ENCODE measurements at regions not wholly inside any gene's neighbourhood (a gene's known extent, or its start where the extent isn't known, plus 50 kb on each side); places are given as distances from the start of the nearest gene placed in this dataset.

DNA sequence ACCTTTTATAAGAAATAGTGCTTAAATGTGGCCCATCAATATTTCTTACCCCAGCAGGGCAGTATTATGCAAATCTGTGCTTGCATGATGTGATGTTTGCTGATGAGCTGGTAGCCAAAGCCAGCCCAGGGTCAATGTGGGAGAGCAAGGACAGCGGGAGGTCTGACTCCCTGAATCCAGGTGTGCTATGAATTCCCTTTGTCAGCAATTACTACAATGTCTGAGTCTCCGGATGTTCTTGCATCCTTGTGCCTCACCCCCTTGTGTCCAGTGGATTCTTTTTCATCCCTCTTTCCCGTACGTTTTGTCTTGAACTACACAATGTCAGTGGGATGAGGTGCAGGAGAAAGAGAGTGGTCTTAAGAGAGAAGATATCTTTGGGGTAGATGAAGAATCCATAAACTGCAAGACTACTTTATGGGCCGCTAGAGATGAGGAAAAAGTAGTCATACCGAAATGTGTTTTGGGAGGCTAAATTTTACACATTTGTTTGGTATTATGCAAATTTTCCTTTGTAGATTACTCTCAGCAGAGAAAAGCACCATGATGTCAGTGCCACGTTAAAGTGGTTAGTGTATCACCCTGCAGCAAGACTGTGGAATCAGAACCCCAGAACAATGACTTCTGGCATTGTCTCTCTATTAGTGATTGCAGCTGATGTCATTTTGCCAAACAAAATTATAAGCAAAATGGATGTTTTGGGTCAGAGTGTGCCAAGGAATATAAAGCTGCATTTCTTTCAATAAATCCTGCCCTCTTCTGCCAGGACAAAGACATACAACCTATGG lies 53.5 kb upstream of the TSHZ3 start:
- peaks cover 37% of the 10 kb centered on the region for H3K9me3 Mint-ChIP-seq (ENCODE audit: unreplicated experiment)
- no peaks in the 10 kb centered on the region for H3K4me1 Mint-ChIP-seq (ENCODE audit: insufficient read depth, unreplicated experiment)
- ChIA-PET POLR2A (no interaction called here), CTCF (no interaction called here)
- intact Hi-C loops (cut with micrococcal nuclease): no loop called here
- DNase-seq (ENCODE audit: unreplicated experiment): no peak
- H3K4me3 Mint-ChIP-seq (ENCODE audit: unreplicated experiment): no peak overlapping the region
- TF ChIP-seq, protein P1, sequence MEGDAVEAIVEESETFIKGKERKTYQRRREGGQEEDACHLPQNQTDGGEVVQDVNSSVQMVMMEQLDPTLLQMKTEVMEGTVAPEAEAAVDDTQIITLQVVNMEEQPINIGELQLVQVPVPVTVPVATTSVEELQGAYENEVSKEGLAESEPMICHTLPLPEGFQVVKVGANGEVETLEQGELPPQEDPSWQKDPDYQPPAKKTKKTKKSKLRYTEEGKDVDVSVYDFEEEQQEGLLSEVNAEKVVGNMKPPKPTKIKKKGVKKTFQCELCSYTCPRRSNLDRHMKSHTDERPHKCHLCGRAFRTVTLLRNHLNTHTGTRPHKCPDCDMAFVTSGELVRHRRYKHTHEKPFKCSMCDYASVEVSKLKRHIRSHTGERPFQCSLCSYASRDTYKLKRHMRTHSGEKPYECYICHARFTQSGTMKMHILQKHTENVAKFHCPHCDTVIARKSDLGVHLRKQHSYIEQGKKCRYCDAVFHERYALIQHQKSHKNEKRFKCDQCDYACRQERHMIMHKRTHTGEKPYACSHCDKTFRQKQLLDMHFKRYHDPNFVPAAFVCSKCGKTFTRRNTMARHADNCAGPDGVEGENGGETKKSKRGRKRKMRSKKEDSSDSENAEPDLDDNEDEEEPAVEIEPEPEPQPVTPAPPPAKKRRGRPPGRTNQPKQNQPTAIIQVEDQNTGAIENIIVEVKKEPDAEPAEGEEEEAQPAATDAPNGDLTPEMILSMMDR (IDR thresholded peaks at IDR 0.05; ENCODE audit: unreplicated experiment): no peak
- no peaks in the 10 kb centered on the region for H3K36me3 Mint-ChIP-seq (ENCODE audit: insufficient read depth, unreplicated experiment)
- no peaks in the 10 kb centered on the region for H3K27me3 Mint-ChIP-seq (ENCODE audit: insufficient read depth, unreplicated experiment)
- no peak overlapping the region for H3K27ac Mint-ChIP-seq (ENCODE audit: low read depth, unreplicated experiment)
- BruUV-seq (replicated peaks): no TSS peak

DNA sequence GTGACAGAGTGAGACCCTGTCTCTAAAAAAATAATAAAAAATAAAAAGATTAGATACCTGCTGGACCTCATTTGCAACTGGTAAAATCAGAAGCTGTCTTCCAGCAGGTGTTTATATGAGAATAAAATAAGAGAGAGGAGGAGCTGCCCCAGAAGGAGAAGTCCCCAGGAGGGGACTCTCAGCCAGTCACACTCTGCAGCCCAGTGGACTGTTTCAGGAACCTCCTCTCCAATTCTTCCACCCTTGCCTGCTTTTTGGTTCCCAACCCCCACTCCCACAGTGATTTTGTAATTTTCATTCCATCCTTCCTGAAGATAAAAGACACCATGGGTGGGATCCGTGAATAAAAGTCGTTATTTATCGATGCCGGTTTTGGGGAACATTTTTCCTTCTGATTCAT lies 56.9 kb upstream of the TSHZ3 start:
- intact Hi-C loops (cut with micrococcal nuclease): no loop called here
- no peak for DNase-seq (ENCODE audit: unreplicated experiment)
- ChIA-PET CTCF (no interaction called here), POLR2A (no interaction called here)
- TF ChIP-seq, protein P1 (IDR thresholded peaks at IDR 0.05; ENCODE audit: unreplicated experiment): no peak
- H3K4me1 Mint-ChIP-seq (ENCODE audit: insufficient read depth, unreplicated experiment): no peaks in the 10 kb centered on the region
- no peaks in the 10 kb centered on the region for H3K36me3 Mint-ChIP-seq (ENCODE audit: insufficient read depth, unreplicated experiment)
- H3K4me3 Mint-ChIP-seq (ENCODE audit: unreplicated experiment): no peak overlapping the region
- H3K9me3 Mint-ChIP-seq (ENCODE audit: unreplicated experiment): peaks cover 36% of the 10 kb centered on the region
- no peaks in the 10 kb centered on the region for H3K27me3 Mint-ChIP-seq (ENCODE audit: insufficient read depth, unreplicated experiment)
- H3K27ac Mint-ChIP-seq (ENCODE audit: low read depth, unreplicated experiment): no peak overlapping the region
- no TSS peak for BruUV-seq (replicated peaks)

DNA sequence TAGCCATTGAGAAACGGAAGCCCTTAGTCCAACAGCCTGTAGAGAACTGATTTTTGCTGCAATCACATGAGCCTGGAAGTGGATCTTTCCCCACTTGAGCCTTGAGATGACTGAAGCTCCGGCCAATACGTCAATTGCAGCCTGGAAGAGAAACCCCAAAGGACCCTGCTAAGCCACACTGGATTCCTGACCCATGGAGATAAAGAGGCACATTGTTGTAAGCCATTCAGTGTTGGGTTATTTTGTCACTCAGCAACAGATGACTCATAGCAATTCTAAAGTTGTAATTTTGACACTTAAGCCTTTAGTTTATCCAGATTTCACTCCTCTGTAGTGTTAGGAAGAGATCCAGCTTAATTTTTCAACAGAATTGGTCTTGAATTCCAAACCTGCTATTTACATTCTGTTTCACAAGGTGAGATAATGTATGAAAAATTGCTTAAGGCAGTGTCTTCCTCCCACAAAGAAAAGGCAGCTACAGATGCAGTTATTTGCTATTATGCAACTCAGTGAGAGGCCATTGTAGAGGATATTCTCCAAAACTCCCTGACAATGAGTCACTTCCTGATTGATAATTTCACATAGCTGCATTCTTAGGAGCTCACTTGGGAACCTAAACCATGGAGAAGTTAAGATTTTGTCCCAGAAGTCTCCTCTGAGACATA lies 59.4 kb upstream of the TSHZ3 start:
- peak; percentile 7 for DNase-seq (ENCODE audit: unreplicated experiment)
- intact Hi-C loops (cut with micrococcal nuclease): no loop called here
- Mint-ChIP-seq H3K4me1 (ENCODE audit: insufficient read depth, unreplicated experiment) (no peaks in the 10 kb centered on the region), H3K9me3 (ENCODE audit: unreplicated experiment) (peaks cover 36% of the 10 kb centered on the region), H3K36me3 (ENCODE audit: insufficient read depth, unreplicated experiment) (no peaks in the 10 kb centered on the region), H3K27ac (ENCODE audit: low read depth, unreplicated experiment) (no peak overlapping the region), H3K4me3 (ENCODE audit: unreplicated experiment) (no peak overlapping the region), H3K27me3 (ENCODE audit: insufficient read depth, unreplicated experiment) (no peaks in the 10 kb centered on the region)
- CTCF ChIA-PET: interaction anchor here (0.6 to 1.0 kb wide), 4 partner anchors 12 to 725 kb away, joined by 3 read pairs; no protein-coding TSS in a partner anchor
- no TSS peak for BruUV-seq (replicated peaks)
- POLR2A ChIA-PET: no interaction called here
- TF ChIP-seq, protein P1 (IDR thresholded peaks at IDR 0.05; ENCODE audit: unreplicated experiment): no peak

DNA sequence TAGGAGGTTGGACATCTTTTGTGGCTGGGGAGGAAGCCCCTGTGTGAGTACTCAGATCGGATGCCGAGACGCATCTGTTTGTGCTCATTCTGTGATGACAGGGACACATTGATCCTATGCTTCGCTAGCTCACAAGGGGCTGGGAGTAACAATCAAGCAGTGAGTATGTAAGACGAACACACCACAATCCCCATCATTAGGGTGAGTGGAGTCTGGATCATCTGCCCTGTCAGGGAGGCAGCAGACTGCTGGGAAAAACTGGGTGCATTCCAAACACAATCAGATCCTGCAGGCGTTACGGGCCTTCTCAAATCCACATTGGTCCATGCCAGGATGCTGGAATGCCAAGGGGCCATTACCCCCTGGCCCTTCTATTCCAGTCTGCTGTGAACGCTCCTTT lies 64.1 kb upstream of the TSHZ3 start:
- Mint-ChIP-seq H3K27ac (ENCODE audit: low read depth, unreplicated experiment) (no peak overlapping the region), H3K9me3 (ENCODE audit: unreplicated experiment) (peaks cover 31% of the 10 kb centered on the region), H3K4me3 (ENCODE audit: unreplicated experiment) (no peak overlapping the region), H3K4me1 (ENCODE audit: insufficient read depth, unreplicated experiment) (no peaks in the 10 kb centered on the region), H3K36me3 (ENCODE audit: insufficient read depth, unreplicated experiment) (no peaks in the 10 kb centered on the region), H3K27me3 (ENCODE audit: insufficient read depth, unreplicated experiment) (no peaks in the 10 kb centered on the region)
- intact Hi-C loops (cut with micrococcal nuclease): no loop called here
- no TSS peak for BruUV-seq (replicated peaks)
- TF ChIP-seq, protein P1 (IDR thresholded peaks at IDR 0.05; ENCODE audit: unreplicated experiment): no peak
- DNase-seq (ENCODE audit: unreplicated experiment): no peak
- CTCF ChIA-PET: interaction anchor here (0.5 to 0.7 kb wide), 2 partner anchors 45 to 739 kb away, joined by 3 read pairs; no protein-coding TSS in a partner anchor
- POLR2A ChIA-PET: no interaction called here
